Activated CD4-positive, CD25-positive, alpha-beta regulatory T cell (primary cell): ENCODE measurements at regions not wholly inside any gene's neighbourhood (a gene's known extent, or its start where the extent isn't known, plus 50 kb on each side); places are given as distances from the start of the nearest gene placed in this dataset.
"Not testable (repeated sequence)": the region's sequence is repeated elsewhere in the genome, so short reads cannot be mapped to it uniquely, and the experiment has no call there.

Experiments
- DNase-seq, 4 experiments: peaks; one replicate each; lab custom pipeline; 2025; lab: John Stamatoyannopoulos, UW

DNA sequence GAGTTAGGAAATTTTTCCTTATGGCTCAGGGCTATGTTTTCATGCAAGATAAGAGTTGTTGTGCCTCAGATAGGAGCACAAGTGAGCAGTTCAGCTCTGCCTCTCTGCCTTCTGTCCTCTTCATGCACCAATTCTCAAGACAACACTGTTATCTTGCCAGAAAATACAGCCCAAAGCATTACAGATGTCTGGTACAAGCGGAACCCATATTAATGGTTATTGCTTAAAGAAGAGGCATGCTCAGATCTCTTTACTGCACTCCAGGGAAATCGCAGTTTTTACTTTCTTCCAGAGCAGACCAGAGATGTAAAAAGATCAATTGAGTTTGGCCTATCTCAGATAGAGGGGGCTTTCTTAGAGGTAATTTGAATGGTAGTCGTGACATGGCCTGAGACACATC is 361.6 kb upstream of the WWC1 start:
- no peak for DNase-seq

DNA sequence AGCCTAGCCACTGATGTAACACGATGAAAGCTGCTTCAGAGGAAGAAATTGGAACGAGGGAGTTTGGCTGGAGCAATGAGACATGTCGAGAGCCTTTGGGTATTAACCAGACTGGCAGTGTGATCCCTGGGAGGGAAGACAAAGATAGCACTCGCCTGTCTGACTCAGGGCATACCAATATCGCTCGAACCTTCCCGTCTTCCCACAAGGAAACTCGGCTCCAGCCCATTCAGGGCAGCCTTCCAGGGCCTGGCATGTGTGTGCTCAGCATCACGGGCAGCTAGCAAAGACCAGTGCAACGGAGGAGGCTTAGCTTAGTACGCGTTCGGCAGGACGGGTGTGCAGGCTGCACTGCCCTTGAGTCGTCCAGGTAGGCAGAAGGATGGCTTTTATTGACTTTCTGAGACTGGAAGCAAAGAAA is 356.9 kb upstream of the WWC1 start:
- no peak for DNase-seq

- no peak for DNase-seq
Measured at GRCh38 chr5:167936022-167936421, 355.4 kb upstream of the WWC1 start.

DNA sequence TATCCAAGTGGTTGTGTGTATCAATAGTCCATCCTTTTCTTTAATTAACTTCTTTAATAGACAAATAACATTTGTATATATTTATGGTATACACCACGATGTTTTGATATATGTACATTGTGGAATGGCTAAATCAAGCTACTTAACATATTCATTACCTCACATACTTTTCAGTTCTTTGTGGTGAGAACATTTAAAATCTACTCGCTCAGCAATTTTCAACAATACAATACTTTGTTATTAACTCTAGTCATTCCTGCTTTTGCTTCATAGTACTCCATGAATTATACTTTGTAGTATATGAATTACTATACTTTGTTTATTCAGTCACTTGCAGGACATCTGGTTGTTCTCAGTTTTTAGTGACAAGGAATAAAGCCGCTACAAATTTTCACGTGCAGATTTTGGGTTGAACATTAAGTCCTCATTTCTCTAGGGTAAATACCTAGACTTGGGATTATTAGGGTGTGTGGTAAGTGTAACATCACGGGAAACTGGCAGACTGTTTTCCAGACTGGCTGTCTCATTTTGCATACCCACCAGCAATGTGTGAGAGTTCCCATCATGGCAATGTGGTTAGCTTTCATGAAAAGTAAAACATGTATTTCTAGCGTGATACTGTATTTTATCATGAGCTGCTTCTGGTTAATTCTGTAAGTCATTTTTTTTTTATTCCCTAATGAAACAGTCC is 354.4 kb upstream of the WWC1 start:
- DNase-seq, result no peak

- DNase-seq, result no peak
Measured at GRCh38 chr5:167937635-167937998, 353.8 kb upstream of the WWC1 start.

DNA sequence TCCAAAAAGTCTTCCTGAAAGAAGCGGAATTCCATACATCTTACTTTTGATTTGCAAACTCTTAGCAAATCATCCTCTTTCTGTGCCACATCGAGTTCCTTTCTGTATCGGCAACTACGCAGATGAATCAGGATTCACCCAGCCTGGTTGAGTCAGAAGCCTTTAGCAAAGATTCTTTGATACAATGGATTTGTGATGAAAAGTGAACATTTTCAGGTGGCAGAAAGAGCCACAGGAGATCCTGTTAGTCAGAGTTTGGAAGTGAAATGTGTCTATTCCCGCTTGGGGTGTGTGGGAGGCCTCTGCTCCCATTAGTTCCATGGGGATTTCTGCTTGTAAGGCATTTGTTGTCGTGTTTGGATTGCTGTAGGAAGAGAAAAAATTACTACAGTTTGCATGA is 351.8 kb upstream of the WWC1 start:
- DNase-seq, result no peak

GRCh38 chr5:167940911-167941310 is 350.5 kb upstream of the WWC1 start:
- DNase-seq, result no peak

GRCh38 chr5:167941556-167941955 is 349.9 kb upstream of the WWC1 start:
- DNase-seq, result not testable (repeated sequence)

DNA sequence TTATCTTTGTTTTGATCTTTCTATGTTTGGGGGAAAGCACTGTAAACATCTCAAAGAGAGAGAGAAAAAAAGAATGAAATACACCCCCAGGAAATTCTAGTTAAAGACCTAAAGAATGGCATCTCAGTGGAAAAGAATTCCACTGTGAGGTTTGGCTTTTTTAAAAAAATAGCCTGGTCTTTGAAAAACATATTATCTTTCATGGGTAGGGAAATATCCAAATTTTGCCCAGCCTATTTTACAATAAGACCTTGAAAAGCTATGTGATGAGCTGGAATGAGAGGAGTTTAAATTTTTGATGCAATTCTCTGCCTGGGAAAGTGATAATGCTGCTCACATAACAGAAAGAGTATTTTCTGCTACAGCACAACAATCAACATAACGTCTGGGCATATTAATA is 348.1 kb upstream of the WWC1 start:
- no peak for DNase-seq

- no peak for DNase-seq
Measured at GRCh38 chr5:167944121-167944852, 347.2 kb upstream of the WWC1 start.

DNA sequence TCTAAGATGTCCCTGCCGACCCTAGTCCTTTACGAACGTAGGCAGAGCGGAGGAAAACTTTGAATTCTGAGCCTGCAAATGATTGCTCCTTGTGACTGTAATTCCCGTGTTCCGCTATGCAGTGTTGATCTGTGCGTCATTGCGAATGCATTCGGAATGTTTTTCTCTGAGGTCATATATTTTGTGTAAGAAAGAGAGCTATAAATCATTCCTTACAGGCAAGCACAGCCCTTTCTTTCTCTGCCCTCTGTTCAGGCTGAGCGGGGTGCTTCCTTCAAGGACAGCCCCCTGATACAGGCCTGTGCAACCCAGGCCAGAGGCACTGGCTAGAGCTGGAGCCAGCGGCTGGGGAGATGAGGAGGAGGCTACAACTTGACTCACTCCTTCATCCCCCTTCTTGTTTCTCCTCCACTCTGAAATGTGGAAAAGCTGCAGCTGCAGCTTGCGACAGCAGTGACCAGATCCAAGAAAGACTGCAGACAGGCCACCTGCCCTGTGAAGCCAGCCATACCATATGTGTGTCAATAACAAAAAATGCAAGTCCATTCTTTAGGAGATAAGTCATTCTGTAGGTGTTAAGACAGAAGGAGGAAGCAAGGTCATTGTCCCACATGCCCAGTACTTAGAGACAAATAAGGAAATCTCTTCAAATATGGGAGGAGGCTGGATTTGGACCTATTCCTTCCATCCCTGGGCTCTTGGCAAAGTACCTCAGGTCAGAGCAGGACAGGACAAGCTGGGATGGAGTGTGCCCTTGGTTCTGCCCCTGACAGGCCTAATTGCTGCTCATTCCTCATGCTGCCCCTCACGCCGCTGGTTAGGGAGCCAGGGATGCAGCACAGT is 345.7 kb upstream of the WWC1 start:
- no peak for DNase-seq

DNA sequence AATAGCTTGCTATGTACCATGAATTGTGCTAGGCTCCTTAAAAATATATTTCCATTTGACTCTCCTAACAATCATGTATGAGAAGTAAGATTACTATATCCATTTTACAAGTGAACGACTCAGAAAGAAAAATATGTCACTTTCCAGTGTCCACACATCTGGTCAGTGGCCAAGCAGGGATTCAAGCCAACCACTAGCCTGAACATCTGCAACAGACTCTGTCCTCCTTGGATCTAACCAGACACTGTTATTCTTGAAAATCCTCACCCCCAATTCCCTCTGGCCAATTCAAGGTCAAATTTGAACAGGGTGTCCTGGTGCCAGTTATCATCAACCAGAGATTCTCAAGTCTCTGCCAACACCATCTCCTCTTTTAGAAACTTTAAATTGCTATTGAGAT is 344.1 kb upstream of the WWC1 start:
- DNase-seq, result no peak

DNA sequence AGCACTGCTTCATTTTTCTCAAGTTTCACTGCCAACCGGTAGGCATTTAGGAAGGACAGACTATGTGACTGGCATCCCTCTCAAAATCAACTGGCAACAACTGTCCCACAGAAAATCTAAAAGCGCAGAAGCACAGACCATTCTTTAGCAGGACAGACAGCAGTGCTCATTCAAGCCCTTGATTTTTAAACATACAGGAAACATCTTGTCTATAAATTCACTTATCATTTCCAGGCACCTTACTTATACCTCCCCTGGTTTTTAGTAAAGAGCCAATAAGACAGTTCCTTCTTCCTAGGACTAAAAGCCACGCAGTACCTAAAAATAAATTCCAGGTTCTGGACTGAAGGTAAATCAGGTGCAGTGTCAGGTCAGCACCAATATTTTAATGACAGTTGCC is 343.2 kb upstream of the WWC1 start:
- DNase-seq, result no peak

GRCh38 chr5:167949435-167949834 is 342.0 kb upstream of the WWC1 start:
- DNase-seq, result no peak

- no peak for DNase-seq
Measured at GRCh38 chr5:167950126-167950721, 341.2 kb upstream of the WWC1 start.

DNA sequence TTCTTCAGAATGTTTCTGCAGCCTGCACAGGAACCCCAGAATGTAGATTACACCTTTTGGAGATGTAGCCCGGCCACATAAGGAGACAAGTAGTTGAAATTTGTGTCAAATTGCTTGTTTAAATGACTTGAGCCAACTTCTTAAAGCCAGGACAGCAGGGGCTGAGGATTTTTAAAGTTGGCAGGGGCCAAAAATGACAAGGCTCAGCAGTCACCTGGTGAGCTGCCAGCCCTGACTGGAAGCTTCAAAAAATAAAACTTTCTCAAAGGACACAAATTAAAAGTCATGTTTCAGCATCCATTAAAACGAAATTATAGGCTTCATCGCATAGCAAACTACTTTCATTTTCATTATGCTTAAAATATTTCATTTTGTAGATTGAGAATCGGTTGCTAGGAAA is 340.3 kb upstream of the WWC1 start:
- DNase-seq, result no peak

DNA sequence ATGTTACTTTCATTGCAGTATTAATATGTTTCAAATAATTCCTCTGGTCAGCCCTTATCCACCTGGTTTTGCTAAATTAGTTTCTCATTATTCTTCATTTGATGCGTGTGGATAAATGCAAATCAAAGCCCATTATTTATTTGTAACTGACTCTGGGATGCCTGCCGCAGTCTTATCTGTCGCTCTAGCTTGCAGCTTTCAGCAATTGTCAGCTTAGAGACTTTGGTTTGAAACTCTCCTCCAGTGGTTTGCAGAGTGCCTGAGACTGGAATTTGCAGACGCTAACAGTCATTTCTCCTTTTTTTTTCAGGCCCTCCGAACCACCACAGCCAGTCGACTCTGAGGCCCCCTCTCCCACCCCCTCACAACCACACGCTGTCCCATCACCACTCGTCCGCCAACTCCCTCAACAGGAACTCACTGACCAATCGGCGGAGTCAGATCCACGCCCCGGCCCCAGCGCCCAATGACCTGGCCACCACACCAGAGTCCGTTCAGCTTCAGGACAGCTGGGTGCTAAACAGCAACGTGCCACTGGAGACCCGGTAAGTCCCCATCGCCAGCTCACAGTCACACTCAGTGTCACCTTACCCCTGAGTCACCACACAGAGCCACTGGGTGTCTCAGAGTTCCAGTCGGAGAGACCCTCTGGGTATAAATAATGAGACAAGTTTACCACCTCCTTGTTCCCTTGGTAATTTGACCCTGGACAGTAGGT is 339.0 kb upstream of the WWC1 start:
- DNase-seq, result no peak

DNA sequence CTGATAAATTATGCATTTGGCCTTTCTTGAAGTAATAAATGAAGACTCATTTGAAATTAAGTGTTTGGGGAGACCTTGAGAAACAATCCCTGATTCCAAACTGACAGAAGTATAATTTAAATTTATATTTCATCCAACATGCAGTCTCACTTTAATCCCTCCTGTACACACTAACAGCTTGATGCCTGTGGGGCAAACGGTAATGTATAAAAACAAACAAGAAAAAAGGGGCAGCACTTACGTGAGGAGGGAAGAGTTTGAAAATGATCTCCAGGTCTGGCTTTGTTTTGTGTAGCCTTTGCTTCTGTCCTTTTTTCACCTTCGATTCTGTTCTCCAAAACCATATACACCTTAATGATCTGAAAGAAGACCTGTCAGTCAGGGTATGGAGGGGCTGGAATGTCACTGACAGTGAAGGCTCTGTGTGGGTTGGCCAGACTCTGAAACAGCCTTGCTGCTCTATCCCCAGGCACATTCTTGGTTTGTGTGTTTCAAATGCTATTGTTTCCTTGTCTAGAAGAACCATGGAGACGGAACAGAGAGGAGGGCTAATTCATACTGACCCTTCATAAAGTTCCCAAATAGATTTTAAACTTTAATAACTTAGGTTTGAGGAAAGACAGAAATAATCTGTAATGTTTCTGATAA is 338.2 kb upstream of the WWC1 start:
- no peak for DNase-seq

GRCh38 chr5:167961731-167962130 is 329.7 kb upstream of the WWC1 start:
- no peak for DNase-seq

DNA sequence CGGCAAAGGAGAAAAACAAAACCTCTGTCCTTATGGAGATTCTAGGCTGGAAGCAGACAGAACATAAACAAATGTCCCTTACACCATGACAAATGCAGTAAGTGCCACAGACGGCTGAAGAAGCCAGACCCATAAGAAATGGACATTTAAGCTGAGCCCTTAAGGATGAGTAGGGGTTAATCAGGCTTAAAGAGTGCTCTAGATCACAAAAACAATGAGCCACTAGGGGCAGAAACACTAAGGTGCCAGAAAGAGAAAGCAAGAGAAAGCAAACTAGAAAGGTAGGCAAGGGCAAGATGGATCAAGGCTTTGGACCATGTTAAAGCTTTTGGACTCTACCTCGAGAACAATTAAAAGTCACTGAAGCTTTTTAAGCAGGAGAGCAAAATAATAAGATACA is 326.9 kb upstream of the WWC1 start:
- no peak for DNase-seq

GRCh38 chr5:167965710-167966109 is 325.7 kb upstream of the WWC1 start:
- no peak for DNase-seq
